ENCODE measurements at regions not wholly inside any gene's neighbourhood (a gene's known extent, or its start where the extent isn't known, plus 50 kb on each side); places are given as distances from the start of the nearest gene placed in this dataset.

DNA sequence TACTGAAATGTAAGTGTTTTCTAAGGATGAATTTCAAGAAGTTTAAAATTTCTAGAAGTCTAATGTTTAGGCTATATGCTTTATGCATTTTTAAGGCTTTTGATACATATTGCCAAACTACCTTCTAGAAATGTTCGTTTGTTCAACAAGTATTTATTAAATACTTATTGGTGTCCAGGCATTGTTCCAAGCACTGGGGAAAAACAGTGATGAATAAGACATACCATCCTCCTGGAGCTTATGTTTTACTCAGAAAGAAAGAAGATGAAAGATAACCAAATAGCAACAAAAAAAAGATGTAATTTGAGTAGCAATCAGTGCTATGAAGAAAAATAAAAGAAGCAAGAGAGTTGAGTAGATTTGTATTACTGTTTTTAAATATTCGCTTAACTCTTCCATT, 692.9 kb downstream of the SLC4A3 start:
- intact Hi-C loops (cut with DNase I), result no loop called here
- Histone ChIP-seq H3K9me3 (no peaks in the 10 kb centered on the region), H3K4me3 (no peak overlapping the region), H3K27ac (no peak overlapping the region), H3K36me3 (no peaks in the 10 kb centered on the region), H3K4me1 (no peaks in the 10 kb centered on the region), H3K27me3 (no peaks in the 10 kb centered on the region)
- TF ChIP-seq, protein P1, sequence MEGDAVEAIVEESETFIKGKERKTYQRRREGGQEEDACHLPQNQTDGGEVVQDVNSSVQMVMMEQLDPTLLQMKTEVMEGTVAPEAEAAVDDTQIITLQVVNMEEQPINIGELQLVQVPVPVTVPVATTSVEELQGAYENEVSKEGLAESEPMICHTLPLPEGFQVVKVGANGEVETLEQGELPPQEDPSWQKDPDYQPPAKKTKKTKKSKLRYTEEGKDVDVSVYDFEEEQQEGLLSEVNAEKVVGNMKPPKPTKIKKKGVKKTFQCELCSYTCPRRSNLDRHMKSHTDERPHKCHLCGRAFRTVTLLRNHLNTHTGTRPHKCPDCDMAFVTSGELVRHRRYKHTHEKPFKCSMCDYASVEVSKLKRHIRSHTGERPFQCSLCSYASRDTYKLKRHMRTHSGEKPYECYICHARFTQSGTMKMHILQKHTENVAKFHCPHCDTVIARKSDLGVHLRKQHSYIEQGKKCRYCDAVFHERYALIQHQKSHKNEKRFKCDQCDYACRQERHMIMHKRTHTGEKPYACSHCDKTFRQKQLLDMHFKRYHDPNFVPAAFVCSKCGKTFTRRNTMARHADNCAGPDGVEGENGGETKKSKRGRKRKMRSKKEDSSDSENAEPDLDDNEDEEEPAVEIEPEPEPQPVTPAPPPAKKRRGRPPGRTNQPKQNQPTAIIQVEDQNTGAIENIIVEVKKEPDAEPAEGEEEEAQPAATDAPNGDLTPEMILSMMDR (IDR thresholded peaks at IDR 0.05), result no peak
- ATAC-seq (no peak), DNase-seq (no peak)

GRCh38 chr2:220332886-220333285, 705.5 kb downstream of the SLC4A3 start:
- ATAC-seq, result no peak
- TF ChIP-seq, protein P1 (IDR thresholded peaks at IDR 0.05), result no peak
- intact Hi-C loops (cut with DNase I), result no loop called here
- Histone ChIP-seq H3K27me3 (no peaks in the 10 kb centered on the region), H3K4me1 (no peaks in the 10 kb centered on the region), H3K27ac (no peak overlapping the region), H3K9me3 (peaks cover 0 to 33% of the 10 kb centered on the region in 2 donors), H3K4me3 (no peak overlapping the region), H3K36me3 (no peaks in the 10 kb centered on the region)
- no peak for DNase-seq

GRCh38 chr2:220334210-220334609, 706.8 kb downstream of the SLC4A3 start:
- Histone ChIP-seq H3K4me1 (no peaks in the 10 kb centered on the region), H3K36me3 (no peaks in the 10 kb centered on the region), H3K4me3 (no peak overlapping the region), H3K27ac (no peak overlapping the region), H3K9me3 (peaks cover 0 to 31% of the 10 kb centered on the region in 2 donors), H3K27me3 (no peaks in the 10 kb centered on the region)
- DNase-seq (no peak), ATAC-seq (no peak)
- intact Hi-C loops (cut with DNase I), result no loop called here
- TF ChIP-seq, protein P1 (IDR thresholded peaks at IDR 0.05), result no peak

DNA sequence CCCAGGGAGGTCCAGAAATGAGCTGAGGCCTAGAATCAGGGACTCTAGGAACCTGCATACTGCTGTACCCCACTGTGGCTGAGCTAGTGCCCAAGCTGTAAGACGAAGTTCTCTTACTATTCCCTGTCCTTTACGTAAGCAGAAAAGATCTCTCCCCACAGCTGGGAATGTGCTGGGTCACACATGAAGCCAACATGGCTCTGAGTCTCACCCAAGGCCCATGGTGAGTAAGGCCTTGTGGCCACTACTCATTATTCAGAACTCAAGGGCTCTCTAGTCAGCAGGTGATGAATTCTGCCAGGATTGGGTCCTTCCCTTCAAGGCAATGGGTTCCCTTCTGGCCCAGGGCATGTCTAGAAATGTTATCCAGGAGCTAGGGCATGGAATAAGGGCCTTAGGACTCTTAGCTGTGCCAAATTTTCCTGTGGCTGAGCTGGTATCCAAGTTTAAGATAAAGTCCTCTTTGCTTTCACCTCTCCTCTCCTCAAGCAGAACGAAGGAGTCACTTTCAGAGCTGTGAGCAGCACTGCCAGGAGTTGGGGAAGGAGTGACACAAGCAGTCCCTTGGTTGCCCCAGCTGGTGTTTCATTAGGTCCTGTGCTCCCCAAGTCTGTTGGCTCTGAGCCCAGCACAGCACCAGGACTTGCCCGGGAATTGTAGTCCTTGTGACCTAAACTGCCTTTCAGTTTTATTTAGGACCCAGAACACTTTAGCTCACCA, 707.6 kb downstream of the SLC4A3 start:
- Histone ChIP-seq H3K9me3 (peaks cover 0 to 23% of the 10 kb centered on the region in 2 donors), H3K27me3 (no peaks in the 10 kb centered on the region), H3K4me1 (no peaks in the 10 kb centered on the region), H3K27ac (no peak overlapping the region), H3K4me3 (no peak overlapping the region), H3K36me3 (no peaks in the 10 kb centered on the region)
- intact Hi-C loops (cut with DNase I), result no loop called here
- ATAC-seq (no peak), DNase-seq (no peak)
- TF ChIP-seq, protein P1 (IDR thresholded peaks at IDR 0.05), result no peak

GRCh38 chr2:220335591-220335915, 708.1 kb downstream of the SLC4A3 start:
- peaks cover 0 to 21% of the 10 kb centered on the region in 2 donors for H3K9me3 ChIP-seq
- no peak overlapping the region for H3K27ac ChIP-seq
- TF ChIP-seq, protein P1 (IDR thresholded peaks at IDR 0.05), result no peak
- DNase-seq (no peak), ATAC-seq (no peak)
- no peak overlapping the region for H3K4me3 ChIP-seq
- H3K4me1 ChIP-seq, result no peaks in the 10 kb centered on the region
- H3K36me3 ChIP-seq, result no peaks in the 10 kb centered on the region
- intact Hi-C loops (cut with DNase I), result no loop called here
- H3K27me3 ChIP-seq, result no peaks in the 10 kb centered on the region
